HG03159 (cell line): ENCODE measurements at regions not wholly inside any gene's neighbourhood (a gene's known extent, or its start where the extent isn't known, plus 50 kb on each side); places are given as distances from the start of the nearest gene placed in this dataset.
"Not testable (repeated sequence)": the region's sequence is repeated elsewhere in the genome, so short reads cannot be mapped to it uniquely, and the experiment has no call there.

Source experiments
- ATAC-seq: cut with Tn5 transposase; IDR thresholded peaks from one replicate; pipeline ENCODE4 v1.9.1; 2021; ENCODE audit warnings: mild to moderate bottlenecking, moderate library complexity; ENCODE audit not compliant: unreplicated experiment

- ATAC-seq, result no peak
Observed at GRCh38 chr15:99826157-99826780, 93.0 kb upstream of the LYSMD4 start.

DNA sequence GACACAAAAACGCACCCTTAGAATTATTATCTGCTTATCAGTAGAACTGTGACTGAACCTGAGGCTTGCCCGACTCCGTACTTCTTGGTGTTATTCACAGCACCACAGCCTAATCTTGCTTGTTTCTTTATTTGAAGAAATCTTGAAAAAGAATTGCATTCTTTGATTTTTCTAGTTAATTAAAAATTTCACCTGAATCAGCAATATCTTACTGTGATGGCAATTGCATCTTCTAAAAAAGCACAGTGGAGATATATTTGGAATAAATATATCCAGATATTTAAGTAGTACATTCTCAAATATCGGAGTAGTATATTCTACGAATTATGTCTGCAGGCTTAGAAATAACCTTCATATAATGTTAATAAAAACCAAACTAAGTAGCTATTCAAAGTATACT is 90.1 kb upstream of the LYSMD4 start:
- ATAC-seq, result no peak

- ATAC-seq, result no peak
Observed at GRCh38 chr15:99819981-99820718, 86.9 kb upstream of the LYSMD4 start.

DNA sequence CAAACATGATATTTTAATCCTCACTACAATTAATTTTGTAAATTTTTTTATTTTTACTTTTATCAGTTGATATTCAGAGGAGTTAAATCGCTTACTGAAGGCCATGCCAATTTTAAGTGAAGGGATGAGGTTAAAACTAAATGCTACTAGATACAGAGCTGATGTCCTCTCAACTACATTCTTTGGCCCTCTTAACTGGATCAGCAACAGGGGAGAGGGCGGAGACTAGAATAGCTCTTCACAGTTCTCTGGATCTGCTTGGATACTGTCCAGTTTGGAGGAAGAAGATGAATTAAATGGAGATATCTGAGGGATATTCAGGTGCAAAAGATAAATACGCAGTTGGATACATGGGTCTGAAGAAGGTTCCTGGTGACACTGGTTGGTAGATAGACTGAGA is 85.6 kb upstream of the LYSMD4 start:
- ATAC-seq, result no peak

- ATAC-seq, result not testable (repeated sequence)
Observed at GRCh38 chr15:99816862-99817261, 83.6 kb upstream of the LYSMD4 start.

- not testable (repeated sequence) for ATAC-seq
Observed at GRCh38 chr15:99810663-99811062, 77.4 kb upstream of the LYSMD4 start.

DNA sequence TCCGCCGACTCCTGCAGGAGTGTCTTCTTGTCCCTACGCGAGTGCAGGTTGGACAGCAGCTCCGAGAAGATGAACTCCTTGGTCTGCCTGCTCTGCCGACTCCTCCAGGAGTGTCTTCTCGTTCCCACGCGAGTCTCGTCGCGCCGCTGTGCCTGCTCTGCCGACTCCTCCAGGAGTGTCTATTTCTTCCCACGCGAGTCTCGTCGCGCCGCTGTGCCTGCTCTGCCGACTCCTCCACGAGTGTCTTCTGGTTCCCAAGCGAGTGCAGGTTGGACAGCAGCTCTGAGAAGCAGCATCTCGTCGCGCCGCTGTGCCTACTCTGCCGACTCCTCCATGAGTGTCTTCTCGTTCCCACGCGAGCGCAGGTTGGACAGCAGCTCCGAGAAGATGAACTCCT is 66.6 kb upstream of the LYSMD4 start:
- ATAC-seq, result not testable (repeated sequence)

GRCh38 chr15:99799182-99799853 is 66.1 kb upstream of the LYSMD4 start:
- not testable (repeated sequence) for ATAC-seq

GRCh38 chr15:99796940-99797870 is 64.0 kb upstream of the LYSMD4 start:
- ATAC-seq, result not testable (repeated sequence)

GRCh38 chr15:99791881-99792807 is 58.9 kb upstream of the LYSMD4 start:
- ATAC-seq, result not testable (repeated sequence)

- ATAC-seq, result not testable (repeated sequence)
Observed at GRCh38 chr15:99790751-99791150, 57.5 kb upstream of the LYSMD4 start.

DNA sequence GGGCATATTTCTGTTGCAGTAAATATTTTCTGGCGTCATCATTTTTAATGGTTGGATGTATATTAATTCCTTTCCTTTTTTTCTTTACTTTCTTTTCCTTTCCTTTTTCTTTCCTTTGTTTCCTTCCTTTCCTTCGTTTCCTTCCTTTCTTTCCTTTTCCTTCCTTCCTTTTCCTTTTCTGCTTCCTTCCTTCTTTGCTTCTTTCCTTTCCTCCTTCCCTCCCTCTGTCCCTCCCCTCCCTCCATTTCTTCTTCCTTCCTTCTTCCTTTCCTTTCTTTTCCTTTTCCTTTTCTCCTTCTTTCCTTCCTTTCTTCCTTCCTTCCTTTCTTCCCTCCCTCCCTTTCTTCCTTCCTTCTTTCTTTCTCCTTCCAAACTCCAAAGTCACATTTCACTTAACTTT is 54.9 kb upstream of the LYSMD4 start:
- no peak for ATAC-seq

DNA sequence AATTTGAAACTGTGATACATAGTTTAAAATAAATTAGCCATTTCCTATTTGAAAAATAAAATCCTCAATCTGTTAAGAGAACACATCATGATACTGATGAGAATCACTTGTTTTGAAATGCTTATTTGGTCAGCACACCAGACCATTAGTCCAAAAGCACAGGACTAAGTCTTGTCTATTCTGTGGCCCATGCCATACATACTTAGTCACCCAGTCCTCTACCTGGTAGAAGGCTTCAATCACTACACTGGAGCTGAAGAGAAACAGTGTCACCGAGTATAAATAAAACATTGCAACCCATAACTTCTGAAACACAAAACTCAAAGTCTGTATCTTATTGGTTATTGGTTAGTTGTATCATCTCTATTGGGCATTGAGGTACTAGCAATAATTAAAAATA is 51.6 kb upstream of the LYSMD4 start:
- not testable (repeated sequence) for ATAC-seq

DNA sequence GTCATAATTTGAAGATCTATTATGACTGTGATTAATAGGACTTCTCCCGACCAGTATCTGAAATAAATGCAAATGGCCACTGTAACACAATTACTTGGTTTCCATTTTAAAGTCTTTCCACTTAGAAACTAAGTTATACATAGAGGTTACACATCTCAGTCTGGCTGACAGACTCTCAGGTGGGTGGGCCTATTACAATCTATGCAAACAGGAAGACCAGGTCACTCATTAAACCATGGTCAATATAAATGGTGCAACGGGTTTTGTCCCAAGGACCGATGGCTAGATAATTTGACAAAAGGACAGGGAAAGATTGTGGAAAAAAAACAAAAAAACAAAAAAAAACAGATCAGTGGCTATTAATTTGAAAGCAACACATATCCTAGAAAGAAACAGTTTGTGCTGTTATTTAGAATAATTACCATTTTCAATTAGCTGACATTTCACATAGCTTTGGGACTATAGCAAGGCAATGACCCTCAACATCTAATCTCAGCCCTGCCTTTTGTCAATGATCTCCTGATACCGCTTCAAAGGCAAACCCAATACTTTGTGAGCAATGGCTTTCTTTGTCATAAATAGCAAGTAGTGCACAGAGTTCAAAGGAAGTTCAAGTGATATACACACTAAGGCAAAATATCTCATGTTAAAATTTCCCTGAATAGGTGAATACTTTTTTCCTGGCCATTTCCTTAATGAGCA is 50.8 kb upstream of the LYSMD4 start:
- ATAC-seq, result not testable (repeated sequence)
